ENCODE measurements at regions not wholly inside any gene's neighbourhood (a gene's known extent, or its start where the extent isn't known, plus 50 kb on each side); places are given as distances from the start of the nearest gene placed in this dataset.

DNA sequence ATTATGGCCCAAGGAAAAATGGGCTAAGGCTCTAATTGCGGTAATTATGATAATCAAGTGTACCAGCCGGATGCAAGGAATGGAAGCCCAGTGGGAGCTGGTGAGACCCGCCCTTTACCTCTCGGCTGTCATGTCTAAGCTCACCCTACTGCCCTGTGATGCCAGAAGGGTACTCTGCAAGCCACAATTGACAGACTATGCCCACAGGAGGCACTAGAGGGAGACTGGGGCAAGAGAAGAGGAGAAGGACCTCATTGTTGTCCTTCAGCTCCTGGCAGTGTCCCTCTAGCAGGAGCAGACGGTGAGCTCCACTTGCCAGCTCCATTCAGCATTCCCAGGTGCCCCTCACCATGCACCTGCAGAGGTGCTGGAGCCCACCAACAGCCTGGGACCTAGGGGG, 141.8 kb downstream of the SMIM20 start:
- TF ChIP-seq, protein P1, sequence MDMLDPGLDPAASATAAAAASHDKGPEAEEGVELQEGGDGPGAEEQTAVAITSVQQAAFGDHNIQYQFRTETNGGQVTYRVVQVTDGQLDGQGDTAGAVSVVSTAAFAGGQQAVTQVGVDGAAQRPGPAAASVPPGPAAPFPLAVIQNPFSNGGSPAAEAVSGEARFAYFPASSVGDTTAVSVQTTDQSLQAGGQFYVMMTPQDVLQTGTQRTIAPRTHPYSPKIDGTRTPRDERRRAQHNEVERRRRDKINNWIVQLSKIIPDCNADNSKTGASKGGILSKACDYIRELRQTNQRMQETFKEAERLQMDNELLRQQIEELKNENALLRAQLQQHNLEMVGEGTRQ (IDR thresholded peaks at IDR 0.05): no peak
- TF ChIP-seq CTCF (IDR thresholded peaks at IDR 0.05) (no peak), KDM5A (IDR thresholded peaks at IDR 0.05) (no peak), POLR2A (IDR thresholded peaks at IDR 0.05; ENCODE audit: low read length) (no peak), EP300 (IDR thresholded peaks at IDR 0.05) (no peak), HES2 (IDR thresholded peaks at IDR 0.05) (no peak), HOXB5 (CRISPR knock-in tag; IDR thresholded peaks at IDR 0.05) (no peak)
